HCT116 (cell line): ENCODE measurements at regions not wholly inside any gene's neighbourhood (a gene's known extent, or its start where the extent isn't known, plus 50 kb on each side); places are given as distances from the start of the nearest gene placed in this dataset.

Experiments
- ATAC-seq: fragments of 200-7000 bp; cut with Tn5 transposase; 2 replicates; pipeline ENCODE4 v1.9.1; 2020; ENCODE audit warnings: mild to moderate bottlenecking, moderate library complexity
- BruUV-seq: library from RNA; stranded (reverse); fragments of 400-500 nt; replicated peaks from 2 replicates; lab custom pipeline; 2021; lab: Mats Ljungman, UMichigan
- CTCF ChIA-PET: fragments of 300-600 bp; sonication (Branson Sonifier 250); formaldehyde crosslinking; loops from one replicate; lab custom pipeline; 2021; ENCODE audit warnings: antibody characterized with exemption; lab: Charles Lee
- POLR2A ChIA-PET: fragments of 300-600, 350-600 bp; sonication (Branson Sonifier 250); formaldehyde crosslinking; loops from one replicate; lab custom pipeline; 2021; ENCODE audit warnings: antibody characterized with exemption; lab: Charles Lee
- RAD21 ChIA-PET, 2 experiments: fragments of 300-600 bp; sonication (Branson Sonifier 250); formaldehyde crosslinking; loops; one replicate each; lab custom pipeline; 2023; ENCODE audit warnings: low total read pairs in 2 of 2; ENCODE audit not compliant: uncharacterized antibody in 2 of 2, unreplicated experiment in 2 of 2, low non-redundant PET in 1 of 2; lab: Charles Lee
- DNase-seq: peaks from one replicate; pipeline ENCODE4 v3.0.0-alpha.2; 2010; ENCODE audit warnings: low read depth, low spot score
- H2AFZ ChIP-seq: fragments of 200-600 bp; shearing (Covaris generic), sonication (generic); 2 replicates; pipeline ENCODE4 v1.6.1; 2017; ENCODE audit warnings: low read depth, mixed run types, mixed read lengths, antibody characterized with exemption, low read length; ENCODE audit not compliant: poor library complexity, severe bottlenecking
- H3K27ac ChIP-seq: 2 replicates; pipeline ENCODE4 v1.5.1; 2012; ENCODE audit warnings: low read depth, low read length
- H3K27me3 ChIP-seq: fragments of 200-600 bp; sonication (generic); 2 replicates; pipeline ENCODE4 v1.6.1; 2016; ENCODE audit warnings: mixed run types, low read length, mixed read lengths; ENCODE audit not compliant: insufficient read depth
- H3K36me3 ChIP-seq, 2 experiments: fragments of 200-500 bp in 1 of 2; fragments of 200-600 bp in 1 of 2; sonication (Bioruptor generic) in 1 of 2; sonication (generic) in 1 of 2; 2 replicates each; pipeline versions ENCODE4 v1.5.1 to v1.6.1; 2014 to 2016; ENCODE audit warnings: low read length in 2 of 2, inconsistent platforms in 1 of 2, mixed read lengths in 1 of 2, mixed run types in 1 of 2; ENCODE audit not compliant: insufficient read depth in 2 of 2, control insufficient read depth in 1 of 2
- H3K4me1 ChIP-seq, 2 experiments: fragments of 200-600 bp in 1 of 2; sonication (generic) in 1 of 2; 2 replicates each; pipeline versions ENCODE4 v1.5.1 to v1.6.1; 2012 to 2017; ENCODE audit warnings: low read length in 2 of 2, inconsistent platforms in 1 of 2, mild to moderate bottlenecking in 1 of 2, mixed read lengths in 1 of 2, mixed run types in 1 of 2, moderate library complexity in 1 of 2; ENCODE audit not compliant: insufficient read depth in 2 of 2, control insufficient read depth in 1 of 2
- H3K4me2 ChIP-seq: fragments of 200-600 bp; sonication (generic); 2 replicates; pipeline ENCODE4 v1.6.1; 2017; ENCODE audit warnings: mixed run types, low read length, mixed read lengths
- H3K4me3 ChIP-seq, 2 experiments: fragments of 200-600 bp in 1 of 2; sonication (generic) in 1 of 2; replicated peaks in 1 of 2; 2 replicates each; pipeline ENCODE4 v1.5.1; 2011 to 2016; ENCODE audit warnings: low read length in 2 of 2, control low read depth in 1 of 2, low read depth in 1 of 2, mild to moderate bottlenecking in 1 of 2, mixed read lengths in 1 of 2, mixed run types in 1 of 2
- H3K79me2 ChIP-seq: fragments of 200-600 bp; sonication (generic); 2 replicates; pipeline ENCODE4 v1.6.1; 2017; ENCODE audit warnings: mild to moderate bottlenecking, mixed run types, low read length, moderate library complexity, mixed read lengths; ENCODE audit not compliant: insufficient read depth
- H3K9ac ChIP-seq: fragments of 200-600 bp; sonication (generic); 2 replicates; pipeline ENCODE4 v1.6.1; 2016; ENCODE audit warnings: low read length, mixed read lengths
- H3K9me2 ChIP-seq: fragments of 200-600 bp; sonication (generic), shearing (Covaris generic); 2 replicates; pipeline ENCODE4 v1.6.1; 2017; ENCODE audit warnings: mixed run types, mild to moderate bottlenecking, moderate library complexity; ENCODE audit not compliant: insufficient read depth
- H3K9me3 ChIP-seq, 2 experiments: fragments of 200-500 bp in 1 of 2; fragments of 200-600 bp in 1 of 2; sonication (Bioruptor generic) in 1 of 2; sonication (generic) in 1 of 2; 2 replicates each; pipeline ENCODE4 v1.6.1; 2014 to 2017; ENCODE audit warnings: low read length in 2 of 2, mixed read lengths in 2 of 2, inconsistent platforms in 1 of 2, low read depth in 1 of 2, mild to moderate bottlenecking in 1 of 2, mixed run types in 1 of 2, moderate library complexity in 1 of 2; ENCODE audit not compliant: control insufficient read depth in 1 of 2, insufficient read depth in 1 of 2
- H4K20me1 ChIP-seq: fragments of 200-600 bp; sonication (generic), shearing (Covaris generic); 2 replicates; pipeline ENCODE4 v1.6.1; 2017; ENCODE audit warnings: mixed run types, mild to moderate bottlenecking, moderate library complexity; ENCODE audit not compliant: insufficient read depth
- CBX3 ChIP-seq: IDR thresholded peaks from 2 replicates; pipeline ENCODE4 v1.6.1; 2012; ENCODE audit warnings: low read depth
- EGR1 ChIP-seq: IDR thresholded peaks from 2 replicates; pipeline ENCODE4 v1.6.1; 2012; ENCODE audit warnings: low read depth
- EZH2 ChIP-seq: fragments of 200-600 bp; sonication (generic); IDR thresholded peaks from 2 replicates; pipeline ENCODE4 v1.6.1; 2017; ENCODE audit warnings: antibody characterized with exemption, mixed run types
- EZH2phosphoT487 ChIP-seq: fragments of 200-600 bp; IDR thresholded peaks from 2 replicates; pipeline ENCODE4 v1.6.1; 2018; ENCODE audit warnings: antibody characterized with exemption, borderline replicate concordance
- FOSL1 ChIP-seq: IDR thresholded peaks from 2 replicates; pipeline ENCODE4 v1.6.1; 2012; ENCODE audit warnings: low read depth
- POLR2AphosphoS5 ChIP-seq: IDR thresholded peaks from 2 replicates; pipeline ENCODE4 v1.6.1; 2011; ENCODE audit warnings: mild to moderate bottlenecking, low read depth, low read length, moderate library complexity
- SP1 ChIP-seq: IDR thresholded peaks from 2 replicates; pipeline ENCODE4 v1.6.1; 2012; ENCODE audit warnings: low read depth
- ZFX ChIP-seq: fragments of 450-650 bp; IDR thresholded peaks from 2 replicates; pipeline ENCODE4 v1.6.1; 2017
- intact Hi-C: fragments of 100-400 bp; cut with micrococcal nuclease; formaldehyde crosslinking; loops from 2 replicates; pipeline ENCODE4 v1.10.0; 2022
- TF ChIP-seq, protein P1 (sequence below), 3 experiments: fragments of 200-600 bp in 1 of 3; sonication (generic) in 1 of 3; IDR thresholded peaks in 2 of 3; conservative IDR thresholded peaks in 1 of 3; 2 replicates each; pipeline ENCODE4 v1.5.1; 2012 to 2017; ENCODE audit warnings: low read depth in 2 of 3, low read length in 2 of 3, antibody characterized with exemption in 1 of 3, borderline replicate concordance in 1 of 3, control low read depth in 1 of 3, mild to moderate bottlenecking in 1 of 3, mixed read lengths in 1 of 3, mixed run types in 1 of 3, moderate library complexity in 1 of 3; ENCODE audit not compliant: insufficient read depth in 1 of 3

DNA sequence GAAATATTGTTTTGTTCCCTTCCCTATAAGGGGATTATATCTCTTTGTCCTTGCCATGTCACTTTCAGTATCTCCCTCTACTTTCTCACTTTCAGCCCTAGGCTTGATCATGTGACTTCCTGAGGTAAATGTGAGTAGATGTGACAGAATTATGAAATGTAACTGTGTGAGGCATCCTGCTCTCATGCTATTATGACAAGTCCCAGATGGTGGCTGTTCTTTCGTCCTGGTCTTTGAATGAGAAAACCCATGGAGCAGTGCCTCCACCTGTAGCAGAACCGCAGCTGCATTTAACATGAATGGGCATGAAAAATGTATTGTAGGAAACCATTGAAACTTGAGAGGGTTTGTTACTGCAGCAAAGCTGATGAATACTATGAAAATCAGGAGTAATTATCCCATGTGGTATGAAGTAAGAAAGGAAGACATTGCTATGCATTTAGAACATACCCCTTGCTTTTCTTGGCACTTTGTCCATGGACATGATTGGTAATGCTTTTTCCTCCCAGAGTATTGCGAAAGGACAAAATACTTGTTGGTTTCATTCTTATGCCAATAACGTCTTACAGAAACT is 202.2 kb upstream of the GPRIN3 start:
- no peak for ATAC-seq
- CTCF ChIA-PET: no interaction called here

More for the DNA sequence above, 202.2 kb upstream of the GPRIN3 start:
- TF ChIP-seq ZFX (no peak), EZH2phosphoT487 (no peak), EGR1 (no peak), EZH2 (no peak), CBX3 (no peak), POLR2AphosphoS5 (no peak), FOSL1 (no peak), SP1 (no peak)
- TF ChIP-seq, protein P1, sequence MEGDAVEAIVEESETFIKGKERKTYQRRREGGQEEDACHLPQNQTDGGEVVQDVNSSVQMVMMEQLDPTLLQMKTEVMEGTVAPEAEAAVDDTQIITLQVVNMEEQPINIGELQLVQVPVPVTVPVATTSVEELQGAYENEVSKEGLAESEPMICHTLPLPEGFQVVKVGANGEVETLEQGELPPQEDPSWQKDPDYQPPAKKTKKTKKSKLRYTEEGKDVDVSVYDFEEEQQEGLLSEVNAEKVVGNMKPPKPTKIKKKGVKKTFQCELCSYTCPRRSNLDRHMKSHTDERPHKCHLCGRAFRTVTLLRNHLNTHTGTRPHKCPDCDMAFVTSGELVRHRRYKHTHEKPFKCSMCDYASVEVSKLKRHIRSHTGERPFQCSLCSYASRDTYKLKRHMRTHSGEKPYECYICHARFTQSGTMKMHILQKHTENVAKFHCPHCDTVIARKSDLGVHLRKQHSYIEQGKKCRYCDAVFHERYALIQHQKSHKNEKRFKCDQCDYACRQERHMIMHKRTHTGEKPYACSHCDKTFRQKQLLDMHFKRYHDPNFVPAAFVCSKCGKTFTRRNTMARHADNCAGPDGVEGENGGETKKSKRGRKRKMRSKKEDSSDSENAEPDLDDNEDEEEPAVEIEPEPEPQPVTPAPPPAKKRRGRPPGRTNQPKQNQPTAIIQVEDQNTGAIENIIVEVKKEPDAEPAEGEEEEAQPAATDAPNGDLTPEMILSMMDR (IDR thresholded peaks at IDR 0.05 in 2 of 3, conservative IDR thresholded peaks at IDR 0.05 in 1 of 3; ENCODE audit: borderline replicate concordance in 1 of 3, insufficient read depth in 1 of 3, low read depth in 2 of 3, low read length in 2 of 3): no peak
- TF ChIP-seq, all 23 proteins: peak for 0
- Histone ChIP-seq H3K4me2 (no peak overlapping the region), H3K9me2 (no peaks in the 10 kb centered on the region), H3K27ac (no peak overlapping the region), H4K20me1 (no peaks in the 10 kb centered on the region), H3K9ac (no peak overlapping the region), H3K4me1 (no peaks in the 10 kb centered on the region), H3K36me3 (no peaks in the 10 kb centered on the region), H3K4me3 (no peak overlapping the region), H3K79me2 (no peaks in the 10 kb centered on the region), H2AFZ (no peak overlapping the region), H3K9me3 (peaks cover 0 to 4% of the 10 kb centered on the region in 2 experiments; a peak in 1 of 4 replicates), H3K27me3 (no peaks in the 10 kb centered on the region)
- intact Hi-C loops: no loop called here
- RAD21 ChIA-PET: no interaction called here
- no peak for DNase-seq
- BruUV-seq: no TSS peak
- POLR2A ChIA-PET: no interaction called here
